IgD-negative memory B cell (primary cell): ENCODE measurements at regions not wholly inside any gene's neighbourhood (a gene's known extent, or its start where the extent isn't known, plus 50 kb on each side); places are given as distances from the start of the nearest gene placed in this dataset.

Source experiments
- H3K27ac Mint-ChIP-seq, 3 donors: one replicate each; pipeline ENCODE4 v1.8.0; 2020 to 2022; ENCODE audit warnings: mild to moderate bottlenecking in 3 of 3, mixed read lengths in 3 of 3, moderate library complexity in 1 of 3
- H3K27me3 Mint-ChIP-seq: one replicate; pipeline ENCODE4 v1.8.0; 2021; ENCODE audit warnings: mixed read lengths
- H3K36me3 Mint-ChIP-seq: one replicate; pipeline ENCODE4 v1.8.0; 2020; ENCODE audit warnings: mild to moderate bottlenecking, mixed read lengths
- H3K4me1 Mint-ChIP-seq, 3 donors: one replicate each; pipeline ENCODE4 v1.8.0; 2020 to 2022; ENCODE audit warnings: mixed read lengths in 3 of 3, mild to moderate bottlenecking in 1 of 3
- H3K4me3 Mint-ChIP-seq, 4 donors: one replicate each; pipeline ENCODE4 v1.8.0; 2020 to 2022; ENCODE audit warnings: mild to moderate bottlenecking in 4 of 4, mixed read lengths in 4 of 4, moderate library complexity in 3 of 4
- H3K9me3 Mint-ChIP-seq, 3 donors: one replicate each; pipeline ENCODE4 v1.8.0; 2020 to 2021; ENCODE audit warnings: mixed read lengths in 3 of 3, mild to moderate bottlenecking in 1 of 3

GRCh38 chr5:126067404-126067803, 355.8 kb upstream of the GRAMD2B start:
- H3K27ac Mint-ChIP-seq: no peak overlapping the region
- no peaks in the 10 kb centered on the region for H3K4me1 Mint-ChIP-seq
- no peaks in the 10 kb centered on the region for H3K36me3 Mint-ChIP-seq
- peaks cover 2% of the 10 kb centered on the region for H3K27me3 Mint-ChIP-seq
- peaks cover 3 to 15% (median 11%) of the 10 kb centered on the region in 3 donors for H3K9me3 Mint-ChIP-seq
- H3K4me3 Mint-ChIP-seq: no peak overlapping the region

GRCh38 chr5:126069329-126069728, 353.9 kb upstream of the GRAMD2B start:
- H3K4me3 Mint-ChIP-seq: no peak overlapping the region
- no peak overlapping the region for H3K27ac Mint-ChIP-seq
- H3K36me3 Mint-ChIP-seq: no peaks in the 10 kb centered on the region
- peaks cover 3 to 23% (median 15%) of the 10 kb centered on the region in 3 donors for H3K9me3 Mint-ChIP-seq
- H3K27me3 Mint-ChIP-seq: peaks cover 2% of the 10 kb centered on the region
- H3K4me1 Mint-ChIP-seq: no peaks in the 10 kb centered on the region

- Mint-ChIP-seq H3K27ac (no peak overlapping the region), H3K27me3 (peaks cover 2% of the 10 kb centered on the region), H3K4me3 (no peak overlapping the region), H3K9me3 (peaks cover 3 to 23% (median 15%) of the 10 kb centered on the region in 3 donors), H3K4me1 (no peaks in the 10 kb centered on the region), H3K36me3 (no peaks in the 10 kb centered on the region)
Measured at GRCh38 chr5:126070481-126070880, 352.7 kb upstream of the GRAMD2B start.

- no peak overlapping the region for H3K4me3 Mint-ChIP-seq
- H3K27me3 Mint-ChIP-seq: no peaks in the 10 kb centered on the region
- H3K36me3 Mint-ChIP-seq: no peaks in the 10 kb centered on the region
- H3K27ac Mint-ChIP-seq: no peak overlapping the region
- peaks cover 3 to 23% (median 14%) of the 10 kb centered on the region in 3 donors for H3K9me3 Mint-ChIP-seq
- H3K4me1 Mint-ChIP-seq: no peaks in the 10 kb centered on the region
Measured at GRCh38 chr5:126074538-126074937, 348.7 kb upstream of the GRAMD2B start.

- no peak overlapping the region for H3K4me3 Mint-ChIP-seq
- peaks cover 2 to 18% (median 3%) of the 10 kb centered on the region in 3 donors for H3K9me3 Mint-ChIP-seq
- H3K4me1 Mint-ChIP-seq: no peaks in the 10 kb centered on the region
- H3K36me3 Mint-ChIP-seq: no peaks in the 10 kb centered on the region
- no peaks in the 10 kb centered on the region for H3K27me3 Mint-ChIP-seq
- H3K27ac Mint-ChIP-seq: no peak overlapping the region
Measured at GRCh38 chr5:126079266-126079665, 343.9 kb upstream of the GRAMD2B start.

- Mint-ChIP-seq H3K27ac (no peak overlapping the region), H3K4me3 (no peak overlapping the region), H3K36me3 (no peaks in the 10 kb centered on the region), H3K9me3 (peaks cover 3 to 25% (median 8%) of the 10 kb centered on the region in 3 donors), H3K4me1 (no peaks in the 10 kb centered on the region), H3K27me3 (no peaks in the 10 kb centered on the region)
Measured at GRCh38 chr5:126081209-126081608, 342.0 kb upstream of the GRAMD2B start.

GRCh38 chr5:126093041-126093440, 330.2 kb upstream of the GRAMD2B start:
- H3K4me3 Mint-ChIP-seq: no peak overlapping the region
- peaks cover 5 to 16% (median 10%) of the 10 kb centered on the region in 3 donors for H3K9me3 Mint-ChIP-seq
- peaks cover 0 to 2% (median 0%) of the 10 kb centered on the region in 3 donors for H3K4me1 Mint-ChIP-seq
- no peaks in the 10 kb centered on the region for H3K36me3 Mint-ChIP-seq
- H3K27ac Mint-ChIP-seq: no peak overlapping the region
- H3K27me3 Mint-ChIP-seq: peaks cover 1% of the 10 kb centered on the region

GRCh38 chr5:126093718-126094117, 329.5 kb upstream of the GRAMD2B start:
- Mint-ChIP-seq H3K4me1 (peaks cover 0 to 2% (median 0%) of the 10 kb centered on the region in 3 donors), H3K4me3 (no peak overlapping the region), H3K27ac (no peak overlapping the region), H3K36me3 (no peaks in the 10 kb centered on the region), H3K27me3 (no peaks in the 10 kb centered on the region), H3K9me3 (peaks cover 5 to 12% (median 6%) of the 10 kb centered on the region in 3 donors)

- H3K27ac Mint-ChIP-seq: no peak overlapping the region
- no peaks in the 10 kb centered on the region for H3K4me1 Mint-ChIP-seq
- no peak overlapping the region for H3K4me3 Mint-ChIP-seq
- no peaks in the 10 kb centered on the region for H3K27me3 Mint-ChIP-seq
- peaks cover 5% of the 10 kb centered on the region in 3 donors for H3K9me3 Mint-ChIP-seq
- H3K36me3 Mint-ChIP-seq: no peaks in the 10 kb centered on the region
Measured at GRCh38 chr5:126094991-126095390, 328.2 kb upstream of the GRAMD2B start.

GRCh38 chr5:126096442-126097006, 326.7 kb upstream of the GRAMD2B start:
- Mint-ChIP-seq H3K4me1 (no peaks in the 10 kb centered on the region), H3K4me3 (no peak overlapping the region), H3K36me3 (no peaks in the 10 kb centered on the region), H3K27ac (no peak overlapping the region), H3K27me3 (no peaks in the 10 kb centered on the region), H3K9me3 (peaks cover 0 to 2% (median 1%) of the 10 kb centered on the region in 3 donors)

- H3K36me3 Mint-ChIP-seq: no peaks in the 10 kb centered on the region
- peaks cover 0 to 1% (median 0%) of the 10 kb centered on the region in 3 donors for H3K9me3 Mint-ChIP-seq
- no peaks in the 10 kb centered on the region for H3K27me3 Mint-ChIP-seq
- no peak overlapping the region for H3K27ac Mint-ChIP-seq
- no peaks in the 10 kb centered on the region for H3K4me1 Mint-ChIP-seq
- no peak overlapping the region for H3K4me3 Mint-ChIP-seq
Measured at GRCh38 chr5:126097876-126098275, 325.3 kb upstream of the GRAMD2B start.

GRCh38 chr5:126098330-126099017, 324.7 kb upstream of the GRAMD2B start:
- Mint-ChIP-seq H3K4me1 (no peaks in the 10 kb centered on the region), H3K27me3 (no peaks in the 10 kb centered on the region), H3K9me3 (peaks cover 0 to 1% (median 0%) of the 10 kb centered on the region in 3 donors), H3K27ac (no peak overlapping the region), H3K36me3 (no peaks in the 10 kb centered on the region), H3K4me3 (no peak overlapping the region)

- H3K27me3 Mint-ChIP-seq: no peaks in the 10 kb centered on the region
- no peaks in the 10 kb centered on the region for H3K4me1 Mint-ChIP-seq
- peaks cover 0 to 1% (median 0%) of the 10 kb centered on the region in 3 donors for H3K9me3 Mint-ChIP-seq
- H3K27ac Mint-ChIP-seq: no peak overlapping the region
- no peak overlapping the region for H3K4me3 Mint-ChIP-seq
- H3K36me3 Mint-ChIP-seq: no peaks in the 10 kb centered on the region
Measured at GRCh38 chr5:126099077-126099476, 324.1 kb upstream of the GRAMD2B start.

- Mint-ChIP-seq H3K9me3 (peaks cover 0 to 1% (median 0%) of the 10 kb centered on the region in 3 donors), H3K36me3 (no peaks in the 10 kb centered on the region), H3K4me1 (no peaks in the 10 kb centered on the region), H3K27ac (peak overlapping the region in 1 of 3 donors; percentile 45), H3K4me3 (no peak overlapping the region), H3K27me3 (no peaks in the 10 kb centered on the region)
Measured at GRCh38 chr5:126100767-126101166, 322.4 kb upstream of the GRAMD2B start.

GRCh38 chr5:126101901-126102300, 321.3 kb upstream of the GRAMD2B start:
- H3K9me3 Mint-ChIP-seq: no peaks in the 10 kb centered on the region
- no peak overlapping the region for H3K4me3 Mint-ChIP-seq
- no peaks in the 10 kb centered on the region for H3K27me3 Mint-ChIP-seq

GRCh38 chr5:126103050-126103449, 320.2 kb upstream of the GRAMD2B start:
- H3K27me3 Mint-ChIP-seq: no peaks in the 10 kb centered on the region
- no peaks in the 10 kb centered on the region for H3K9me3 Mint-ChIP-seq
- no peaks in the 10 kb centered on the region for H3K36me3 Mint-ChIP-seq
- H3K4me3 Mint-ChIP-seq: no peak overlapping the region
- no peaks in the 10 kb centered on the region for H3K4me1 Mint-ChIP-seq
- H3K27ac Mint-ChIP-seq: no peak overlapping the region

More at GRCh38 chr5:126101901-126102300, 321.3 kb upstream of the GRAMD2B start:
- no peaks in the 10 kb centered on the region for H3K36me3 Mint-ChIP-seq
- H3K4me1 Mint-ChIP-seq: no peaks in the 10 kb centered on the region
- H3K27ac Mint-ChIP-seq: no peak overlapping the region
